Fibroblast of lung (primary cell): ENCODE measurements at regions not wholly inside any gene's neighbourhood (a gene's known extent, or its start where the extent isn't known, plus 50 kb on each side); places are given as distances from the start of the nearest gene placed in this dataset.
A peak's percentile ranks its signal among the peaks of the same experiment; 100 is the strongest.

Source experiments
- CTCF ChIP-seq, 2 donors: IDR thresholded peaks in 1 of 2; conservative IDR thresholded peaks in 1 of 2; 1 replicate in 1 of 2; 2 replicates in 1 of 2; pipeline ENCODE4 v1.5.1; 2011 to 2012; ENCODE audit warnings: low read length in 2 of 2, control low read depth in 1 of 2, inconsistent platforms in 1 of 2, low read depth in 1 of 2, mild to moderate bottlenecking in 1 of 2
- EZH2 ChIP-seq: IDR thresholded peaks from 2 replicates; pipeline ENCODE4 v1.5.1; 2012; ENCODE audit warnings: low read length, control low read depth, mild to moderate bottlenecking; ENCODE audit errors: missing control alignments

- TF ChIP-seq CTCF (conservative IDR thresholded peaks at IDR 0.05 in 1 of 2, IDR thresholded peaks at IDR 0.05 in 1 of 2; ENCODE audit: low read depth in 1 of 2, low read length in 2 of 2) (peak in 1 of 2 donors; percentile 19), EZH2 (no peak)
Observed at GRCh38 chr1:65623895-65624294, 168.8 kb upstream of the PDE4B start.
